Transverse colon (tissue), 4 donors: ENCODE measurements at regions not wholly inside any gene's neighbourhood (a gene's known extent, or its start where the extent isn't known, plus 50 kb on each side); places are given as distances from the start of the nearest gene placed in this dataset.

Source experiments
- DNase-seq: peaks from one replicate; pipeline ENCODE4 v3.0.0-alpha.2; 2019
- H3K27ac ChIP-seq, 4 donors: fragments of 200-600 bp; sonication (generic); 2 replicates each; pipeline ENCODE4 v1.5.1; 2016 to 2018; ENCODE audit warnings: inconsistent platforms in 4 of 4
- H3K27me3 ChIP-seq: fragments of 200-600 bp; sonication (generic); 2 replicates; pipeline ENCODE4 v1.5.1; 2017; ENCODE audit warnings: inconsistent platforms
- H3K36me3 ChIP-seq, 4 donors: fragments of 200-600 bp; sonication (generic); 2 replicates each; pipeline ENCODE4 v1.5.1; 2017 to 2019; ENCODE audit warnings: inconsistent platforms in 4 of 4
- H3K4me1 ChIP-seq, 4 donors: fragments of 200-600 bp; sonication (generic); 2 replicates each; pipeline ENCODE4 v1.5.1; 2017 to 2020; ENCODE audit warnings: inconsistent platforms in 4 of 4
- H3K4me3 ChIP-seq, 4 donors: fragments of 200-600 bp; sonication (generic); 1 replicate in 1 of 4; 2 replicates in 3 of 4; pipeline versions ENCODE4 v1.5.1 to v1.6.1; 2017 to 2019; ENCODE audit warnings: inconsistent platforms in 4 of 4
- H3K9me3 ChIP-seq, 2 donors: fragments of 200-600 bp; sonication (generic); 2 replicates each; pipeline ENCODE4 v1.5.1; 2017 to 2019; ENCODE audit warnings: inconsistent platforms in 2 of 2
- EP300 ChIP-seq: sonication (generic); formaldehyde crosslinking; IDR thresholded peaks from one replicate; pipeline ENCODE4 v1.6.1; 2017; ENCODE audit warnings: antibody characterized with exemption, low read depth
- POLR2A ChIP-seq: fragments of 450-650 bp; IDR thresholded peaks from one replicate; pipeline ENCODE4 v1.6.1; 2016; ENCODE audit warnings: antibody characterized with exemption, mild to moderate bottlenecking, moderate library complexity
- POLR2AphosphoS5 ChIP-seq, 3 donors: sonication (generic); formaldehyde crosslinking; IDR thresholded peaks; one replicate each; pipeline ENCODE4 v1.6.1; 2016; ENCODE audit warnings: antibody characterized with exemption in 3 of 3
- WGBS, 2 donors: methylation state at CpG; one replicate each; pipeline ENCODE4 v1.1.5; 2018; ENCODE audit warnings: low coverage in 1 of 2; 5-methylcytosine and 5-hydroxymethylcytosine counted together
- in situ Hi-C, 4 donors: fragments of 200-750 bp; cut with MboI; loops; one replicate each; pipeline versions ENCODE4 v1.15.0 to v1.15.1; 2017; ENCODE audit warnings: low sequenced_read_pairs in 3 of 4, low pct_ligation_motif_present in 1 of 4, low pct_unique_long_range_greater_than_20kb in 1 of 4
- intact Hi-C: fragments of 100-400 bp; cut with DNase I; formaldehyde crosslinking; loops from one replicate; pipeline ENCODE4 v1.15.1; 2023; ENCODE audit warnings: low total_unique reads
- TF ChIP-seq, protein P1 (sequence below), 5 experiments: fragments of 200-600 bp in 3 of 5; fragments of 450-650 bp in 2 of 5; sonication (generic) in 3 of 5; IDR thresholded peaks; 1 replicate in 2 of 5; 2 replicates in 3 of 5; pipeline ENCODE4 v1.5.1; 2016 to 2017; ENCODE audit warnings: antibody characterized with exemption in 5 of 5, inconsistent platforms in 3 of 5, mild to moderate bottlenecking in 2 of 5, moderate library complexity in 1 of 5

DNA sequence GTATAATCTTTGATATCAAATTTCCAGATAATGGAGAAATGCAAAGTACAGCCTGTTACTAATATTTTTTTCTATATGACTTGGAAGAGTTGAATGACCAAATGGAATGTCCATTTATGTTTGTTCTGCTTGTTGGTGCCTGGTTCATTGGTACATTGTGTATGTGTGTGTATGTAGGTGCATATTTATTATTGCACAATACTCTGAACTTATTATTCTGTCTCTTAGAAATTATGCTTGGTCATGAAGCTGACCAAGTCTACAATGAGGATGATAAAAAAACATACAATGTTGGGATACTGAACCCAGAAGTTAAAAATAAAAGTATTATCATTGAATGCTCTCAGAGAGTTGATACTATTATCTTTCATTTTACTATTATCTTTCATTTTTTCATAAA, 706.3 kb downstream of the KCTD16 start:
- Histone ChIP-seq H3K4me1 (peaks cover 0 to 6% (median 0%) of the 10 kb centered on the region in 4 donors), H3K9me3 (no peaks in the 10 kb centered on the region), H3K27me3 (no peaks in the 10 kb centered on the region), H3K4me3 (no peak overlapping the region), H3K27ac (no peak overlapping the region), H3K36me3 (no peaks in the 10 kb centered on the region)
- no peak for DNase-seq
- intact Hi-C loops, result no loop called here
- in situ Hi-C loops, result no loop called here
- TF ChIP-seq POLR2AphosphoS5 (IDR thresholded peaks at IDR 0.05) (no peak), EP300 (no peak), POLR2A (no peak)
- TF ChIP-seq, protein P1, sequence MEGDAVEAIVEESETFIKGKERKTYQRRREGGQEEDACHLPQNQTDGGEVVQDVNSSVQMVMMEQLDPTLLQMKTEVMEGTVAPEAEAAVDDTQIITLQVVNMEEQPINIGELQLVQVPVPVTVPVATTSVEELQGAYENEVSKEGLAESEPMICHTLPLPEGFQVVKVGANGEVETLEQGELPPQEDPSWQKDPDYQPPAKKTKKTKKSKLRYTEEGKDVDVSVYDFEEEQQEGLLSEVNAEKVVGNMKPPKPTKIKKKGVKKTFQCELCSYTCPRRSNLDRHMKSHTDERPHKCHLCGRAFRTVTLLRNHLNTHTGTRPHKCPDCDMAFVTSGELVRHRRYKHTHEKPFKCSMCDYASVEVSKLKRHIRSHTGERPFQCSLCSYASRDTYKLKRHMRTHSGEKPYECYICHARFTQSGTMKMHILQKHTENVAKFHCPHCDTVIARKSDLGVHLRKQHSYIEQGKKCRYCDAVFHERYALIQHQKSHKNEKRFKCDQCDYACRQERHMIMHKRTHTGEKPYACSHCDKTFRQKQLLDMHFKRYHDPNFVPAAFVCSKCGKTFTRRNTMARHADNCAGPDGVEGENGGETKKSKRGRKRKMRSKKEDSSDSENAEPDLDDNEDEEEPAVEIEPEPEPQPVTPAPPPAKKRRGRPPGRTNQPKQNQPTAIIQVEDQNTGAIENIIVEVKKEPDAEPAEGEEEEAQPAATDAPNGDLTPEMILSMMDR (IDR thresholded peaks at IDR 0.05), result no peak

DNA sequence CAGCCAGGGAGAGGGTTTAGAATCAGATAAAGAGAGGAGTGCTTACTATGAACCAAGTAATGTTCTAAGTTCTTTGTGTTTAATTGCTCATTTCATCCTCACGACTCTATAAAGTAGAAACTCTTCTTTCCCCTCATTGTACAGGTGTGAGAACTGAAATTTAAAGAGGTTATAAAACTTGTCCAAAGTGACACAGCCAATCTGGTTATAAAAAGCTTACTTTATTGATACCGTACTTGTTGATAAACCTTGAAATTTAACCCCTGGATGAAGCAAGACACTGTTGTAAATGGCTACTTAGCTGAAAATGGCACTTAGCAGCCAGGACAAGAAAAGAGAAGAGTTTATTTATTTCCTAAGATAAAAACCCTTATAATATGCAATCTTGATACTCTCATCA, 702.4 kb downstream of the KCTD16 start:
- intact Hi-C loops (no loop called here), in situ Hi-C loops (no loop called here)
- H3K4me3 ChIP-seq, result no peak overlapping the region
- H3K4me1 ChIP-seq, result peaks cover 0 to 6% (median 0%) of the 10 kb centered on the region in 4 donors
- TF ChIP-seq POLR2A, result no peak
- no peaks in the 10 kb centered on the region for H3K36me3 ChIP-seq
- H3K27ac ChIP-seq, result no peak overlapping the region
- 21 to 37% methylated on average over 2 of the region's 2 CpGs for WGBS, 2 donors
- H3K27me3 ChIP-seq, result no peaks in the 10 kb centered on the region
- H3K9me3 ChIP-seq, result no peaks in the 10 kb centered on the region
- DNase-seq, result no peak

DNA sequence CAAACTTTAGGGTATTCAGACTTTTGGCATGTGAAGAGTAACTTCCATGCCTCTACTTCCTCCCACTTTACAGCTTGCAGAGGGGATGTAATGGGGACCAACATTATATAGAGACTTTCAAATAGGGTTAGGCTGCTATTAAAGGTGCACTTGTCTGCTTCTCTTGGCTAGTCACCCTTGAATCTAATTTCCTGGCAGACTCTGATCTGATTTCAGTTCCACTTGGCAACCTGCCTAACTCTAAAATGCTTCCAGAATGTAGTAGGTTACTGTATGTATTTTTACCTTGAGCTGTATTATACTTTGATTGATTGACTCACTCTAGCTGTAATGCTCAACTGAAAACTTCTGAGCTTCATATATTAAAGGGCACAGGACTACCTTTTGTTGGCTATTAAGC, 693.4 kb downstream of the KCTD16 start:
- Histone ChIP-seq H3K27ac (no peak overlapping the region), H3K9me3 (no peaks in the 10 kb centered on the region), H3K27me3 (no peaks in the 10 kb centered on the region), H3K36me3 (no peaks in the 10 kb centered on the region), H3K4me3 (no peak overlapping the region), H3K4me1 (peaks cover 0 to 3% (median 0%) of the 10 kb centered on the region in 4 donors)
- TF ChIP-seq POLR2A (no peak), POLR2AphosphoS5 (IDR thresholded peaks at IDR 0.05) (no peak), EP300 (no peak)
- TF ChIP-seq, protein P1 (IDR thresholded peaks at IDR 0.05), result no peak
- DNase-seq, result no peak
- intact Hi-C loops (no loop called here), in situ Hi-C loops (no loop called here)

DNA sequence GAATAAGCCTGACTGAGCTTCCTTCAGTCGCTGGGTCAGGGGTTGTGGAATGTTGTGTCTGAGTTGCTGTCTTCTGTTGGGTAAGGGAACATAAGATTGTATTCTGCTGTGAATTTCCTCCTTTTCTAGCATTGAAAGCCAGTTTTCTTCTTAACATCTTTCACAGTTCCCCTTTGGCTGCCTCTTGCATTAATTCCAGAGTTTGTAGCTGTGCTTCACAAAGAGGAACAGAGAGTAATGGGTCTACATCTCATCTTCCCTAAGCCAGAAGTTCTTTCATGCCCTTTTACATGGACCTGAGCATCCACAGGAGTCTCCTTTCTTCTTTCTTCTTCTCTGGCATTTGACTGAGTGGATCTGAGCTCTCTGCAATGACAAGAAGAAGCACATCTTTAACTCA, 686.8 kb downstream of the KCTD16 start:
- in situ Hi-C loops, result no loop called here
- no peak for TF ChIP-seq EP300
- TF ChIP-seq, protein P1 (IDR thresholded peaks at IDR 0.05), result no peak
- no peak for TF ChIP-seq POLR2A
- TF ChIP-seq POLR2AphosphoS5 (IDR thresholded peaks at IDR 0.05), result no peak

DNA sequence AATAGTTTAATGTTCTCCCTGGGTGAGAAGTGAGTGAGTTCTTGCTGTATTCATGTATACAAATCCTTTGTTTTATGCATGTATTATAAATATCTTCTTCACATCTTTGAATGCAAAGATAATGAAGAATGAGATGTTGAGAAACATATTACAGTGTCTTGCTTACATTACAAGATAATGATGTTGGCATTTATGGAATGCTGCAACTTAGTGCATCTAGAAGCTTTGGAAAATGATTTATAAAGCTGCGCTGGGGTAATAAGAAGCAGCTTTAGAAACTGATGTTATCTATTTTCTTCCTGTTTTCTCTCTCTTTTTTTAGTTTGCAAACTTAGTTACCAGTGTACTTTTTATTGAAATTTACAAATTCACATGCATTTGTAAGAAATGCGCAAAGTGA, 673.4 kb downstream of the KCTD16 start:
- H3K27ac ChIP-seq, result no peak overlapping the region
- DNase-seq, result no peak
- no peaks in the 10 kb centered on the region for H3K4me1 ChIP-seq
- no peak overlapping the region for H3K4me3 ChIP-seq
- in situ Hi-C loops, result no loop called here
- 91 to 100% methylated on average over 2 of the region's 2 CpGs for WGBS, 2 donors
- intact Hi-C loops, result no loop called here
- TF ChIP-seq EP300 (no peak), POLR2AphosphoS5 (IDR thresholded peaks at IDR 0.05) (no peak), POLR2A (no peak)
- TF ChIP-seq, protein P1 (IDR thresholded peaks at IDR 0.05), result no peak
- no peaks in the 10 kb centered on the region for H3K27me3 ChIP-seq
- no peaks in the 10 kb centered on the region for H3K36me3 ChIP-seq
- H3K9me3 ChIP-seq, result no peaks in the 10 kb centered on the region

More for the DNA sequence above, 686.8 kb downstream of the KCTD16 start:
- Histone ChIP-seq H3K36me3 (no peaks in the 10 kb centered on the region), H3K4me3 (no peak overlapping the region), H3K27ac (no peak overlapping the region), H3K4me1 (no peaks in the 10 kb centered on the region), H3K9me3 (no peaks in the 10 kb centered on the region), H3K27me3 (no peaks in the 10 kb centered on the region)
- intact Hi-C loops, result no loop called here
- WGBS, 2 donors, result 33% methylated on average over 1 of the region's 1 CpG; no CpG with 5 or more reads in 1 of the 2 donors
- no peak for DNase-seq
